CD4-positive, alpha-beta T cell treated with Interleukin-4 for 4 hours (primary cell): ENCODE measurements at regions not wholly inside any gene's neighbourhood (a gene's known extent, or its start where the extent isn't known, plus 50 kb on each side); places are given as distances from the start of the nearest gene placed in this dataset.
"Not testable (repeated sequence)": the region's sequence is repeated elsewhere in the genome, so short reads cannot be mapped to it uniquely, and the experiment has no call there.

Experiments used
- DNase-seq: peaks from one replicate; pipeline ENCODE4 v3.0.0-alpha.2; 2020

- DNase-seq = not testable (repeated sequence)
These were observed 131.9 kb upstream of the FOXD4L5 start for GRCh38 chr9:65416948-65417347.

- not testable (repeated sequence) for DNase-seq
These were observed 129.2 kb upstream of the FOXD4L5 start for GRCh38 chr9:65414249-65414648.

GRCh38 chr9:65413371-65413770 is 128.4 kb upstream of the FOXD4L5 start:
- DNase-seq = not testable (repeated sequence)

GRCh38 chr9:65411901-65412300 is 126.9 kb upstream of the FOXD4L5 start:
- DNase-seq = no peak

GRCh38 chr9:65411336-65411735 is 126.3 kb upstream of the FOXD4L5 start:
- no peak for DNase-seq

- no peak for DNase-seq
These were observed 125.9 kb upstream of the FOXD4L5 start for GRCh38 chr9:65410926-65411325.

- no peak for DNase-seq
These were observed 124.5 kb upstream of the FOXD4L5 start for GRCh38 chr9:65409471-65409980.

- not testable (repeated sequence) for DNase-seq
These were observed 123.8 kb upstream of the FOXD4L5 start for GRCh38 chr9:65408806-65409205.

GRCh38 chr9:65406625-65407024 is 121.6 kb upstream of the FOXD4L5 start:
- DNase-seq = not testable (repeated sequence)

- DNase-seq = not testable (repeated sequence)
These were observed 120.8 kb upstream of the FOXD4L5 start for GRCh38 chr9:65405766-65406165.

GRCh38 chr9:65405253-65405652 is 120.2 kb upstream of the FOXD4L5 start:
- no peak for DNase-seq

- no peak for DNase-seq
These were observed 119.4 kb upstream of the FOXD4L5 start for GRCh38 chr9:65404232-65405006.

GRCh38 chr9:65403721-65404120 is 118.7 kb upstream of the FOXD4L5 start:
- no peak for DNase-seq

GRCh38 chr9:65403072-65403471 is 118.1 kb upstream of the FOXD4L5 start:
- not testable (repeated sequence) for DNase-seq

GRCh38 chr9:65402206-65402870 is 117.3 kb upstream of the FOXD4L5 start:
- not testable (repeated sequence) for DNase-seq

- DNase-seq = not testable (repeated sequence)
These were observed 116.5 kb upstream of the FOXD4L5 start for GRCh38 chr9:65401456-65402045.

- DNase-seq = no peak
These were observed 115.9 kb upstream of the FOXD4L5 start for GRCh38 chr9:65400886-65401285.

- DNase-seq = not testable (repeated sequence)
These were observed 113.0 kb upstream of the FOXD4L5 start for GRCh38 chr9:65397763-65398719.

GRCh38 chr9:65397226-65397625 is 112.2 kb upstream of the FOXD4L5 start:
- DNase-seq = not testable (repeated sequence)

GRCh38 chr9:65396601-65397000 is 111.6 kb upstream of the FOXD4L5 start:
- not testable (repeated sequence) for DNase-seq

- DNase-seq = not testable (repeated sequence)
These were observed 110.8 kb upstream of the FOXD4L5 start for GRCh38 chr9:65395789-65396188.

GRCh38 chr9:65395121-65395520 is 110.1 kb upstream of the FOXD4L5 start:
- DNase-seq = not testable (repeated sequence)
